NCI-H2029 (cell line): ENCODE measurements at regions not wholly inside any gene's neighbourhood (a gene's known extent, or its start where the extent isn't known, plus 50 kb on each side); places are given as distances from the start of the nearest gene placed in this dataset.

ENCODE experiments used
- DNase-seq: peaks from one replicate; lab custom pipeline; 2025; lab: John Stamatoyannopoulos, UW

- DNase-seq, result no peak
Measured at GRCh38 chr6:163836876-163837690, 422.6 kb downstream of the QKI start.

- DNase-seq, result no peak
Measured at GRCh38 chr6:163835439-163836171, 421.1 kb downstream of the QKI start.

GRCh38 chr6:163834226-163834970, 419.9 kb downstream of the QKI start:
- DNase-seq, result no peak

- no peak for DNase-seq
Measured at GRCh38 chr6:163831736-163832135, 417.2 kb downstream of the QKI start.

GRCh38 chr6:163830641-163831040, 416.1 kb downstream of the QKI start:
- no peak for DNase-seq

GRCh38 chr6:163828038-163828795, 413.7 kb downstream of the QKI start:
- no peak for DNase-seq

GRCh38 chr6:163827143-163827542, 412.6 kb downstream of the QKI start:
- DNase-seq, result no peak

- no peak for DNase-seq
Measured at GRCh38 chr6:163826629-163827028, 412.1 kb downstream of the QKI start.

GRCh38 chr6:163825033-163825432, 410.5 kb downstream of the QKI start:
- DNase-seq, result no peak

- no peak for DNase-seq
Measured at GRCh38 chr6:163823577-163823976, 409.1 kb downstream of the QKI start.

GRCh38 chr6:163820745-163821458, 406.4 kb downstream of the QKI start:
- DNase-seq, result no peak

GRCh38 chr6:163820171-163820570, 405.7 kb downstream of the QKI start:
- DNase-seq, result no peak

GRCh38 chr6:163818719-163819118, 404.2 kb downstream of the QKI start:
- no peak for DNase-seq

GRCh38 chr6:163816441-163816840, 401.9 kb downstream of the QKI start:
- no peak for DNase-seq

GRCh38 chr6:163815796-163816195, 401.3 kb downstream of the QKI start:
- DNase-seq, result no peak

GRCh38 chr6:163814494-163815364, 400.2 kb downstream of the QKI start:
- no peak for DNase-seq

- DNase-seq, result no peak
Measured at GRCh38 chr6:163813979-163814493, 399.5 kb downstream of the QKI start.

GRCh38 chr6:163811317-163811716, 396.8 kb downstream of the QKI start:
- no peak for DNase-seq

GRCh38 chr6:163809364-163809763, 394.8 kb downstream of the QKI start:
- no peak for DNase-seq

- no peak for DNase-seq
Measured at GRCh38 chr6:163808871-163809270, 394.4 kb downstream of the QKI start.
